Neuronal stem cell (in vitro differentiated cells): ENCODE measurements at regions not wholly inside any gene's neighbourhood (a gene's known extent, or its start where the extent isn't known, plus 50 kb on each side); places are given as distances from the start of the nearest gene placed in this dataset.

Experiments used
- DNase-seq: peaks from one replicate; pipeline ENCODE4 v3.0.0-alpha.2; 2013; ENCODE audit warnings: low spot score
- H2AFZ ChIP-seq: one replicate; pipeline ENCODE4 v1.6.1; 2013; ENCODE audit warnings: mild to moderate bottlenecking, low read length, inconsistent platforms
- H2AK5ac ChIP-seq: 2 replicates; pipeline ENCODE4 v1.6.1; 2013; ENCODE audit warnings: low read depth, mild to moderate bottlenecking, inconsistent platforms, low read length, moderate library complexity, mixed read lengths
- H2BK120ac ChIP-seq: 2 replicates; pipeline ENCODE4 v1.6.1; 2013; ENCODE audit warnings: low read depth, mild to moderate bottlenecking, inconsistent platforms, low read length, moderate library complexity, mixed read lengths
- H2BK12ac ChIP-seq: one replicate; pipeline ENCODE4 v1.6.1; 2013; ENCODE audit warnings: low read length, inconsistent platforms
- H2BK15ac ChIP-seq: 2 replicates; pipeline ENCODE4 v1.6.1; 2013; ENCODE audit warnings: mild to moderate bottlenecking, low read length, inconsistent platforms, mixed read lengths
- H2BK5ac ChIP-seq: one replicate; pipeline ENCODE4 v1.6.1; 2013; ENCODE audit warnings: inconsistent platforms, mild to moderate bottlenecking, low read length, moderate library complexity
- H3K14ac ChIP-seq: one replicate; pipeline ENCODE4 v1.6.1; 2013; ENCODE audit warnings: low read length, inconsistent platforms
- H3K18ac ChIP-seq: 2 replicates; pipeline ENCODE4 v1.6.1; 2013; ENCODE audit warnings: low read length, inconsistent platforms
- H3K23ac ChIP-seq: 2 replicates; pipeline ENCODE4 v1.6.1; 2013; ENCODE audit warnings: low read depth, mild to moderate bottlenecking, mixed read lengths, low read length, inconsistent platforms; ENCODE audit not compliant: poor library complexity
- H3K27ac ChIP-seq: replicated peaks from 3 replicates; pipeline ENCODE4 v1.5.1; 2013; ENCODE audit warnings: low read length, inconsistent platforms
- H3K27me3 ChIP-seq, 3 experiments: 2 replicates each; pipeline ENCODE4 v1.6.1; 2013; ENCODE audit warnings: low read length in 3 of 3, mild to moderate bottlenecking in 2 of 3, inconsistent platforms in 1 of 3, low read depth in 1 of 3, mixed read lengths in 1 of 3, moderate library complexity in 1 of 3; ENCODE audit not compliant: control insufficient read depth in 3 of 3, insufficient read depth in 3 of 3
- H3K36me3 ChIP-seq, 2 donors: replicated peaks in 1 of 2; 2 replicates each; pipeline ENCODE4 v1.6.1; 2013; ENCODE audit warnings: low read length in 2 of 2; ENCODE audit not compliant: control insufficient read depth in 2 of 2, insufficient read depth in 2 of 2
- H3K4ac ChIP-seq: 2 replicates; pipeline ENCODE4 v1.6.1; 2013; ENCODE audit warnings: inconsistent platforms, mild to moderate bottlenecking, low read length, moderate library complexity
- H3K4me1 ChIP-seq, 2 donors: 1 replicate in 1 of 2; 2 replicates in 1 of 2; pipeline ENCODE4 v1.6.1; 2013; ENCODE audit warnings: low read length in 2 of 2, low read depth in 1 of 2; ENCODE audit not compliant: control insufficient read depth in 2 of 2, insufficient read depth in 1 of 2
- H3K4me2 ChIP-seq: one replicate; pipeline ENCODE4 v1.6.1; 2013; ENCODE audit warnings: mild to moderate bottlenecking, low read length, inconsistent platforms; ENCODE audit not compliant: insufficient read depth, poor library complexity, severe bottlenecking
- H3K4me3 ChIP-seq, 2 donors: 2 replicates each; pipeline ENCODE4 v1.5.1; 2013; ENCODE audit warnings: low read length in 2 of 2, mild to moderate bottlenecking in 2 of 2, inconsistent platforms in 1 of 2, moderate library complexity in 1 of 2
- H3K79me1 ChIP-seq: one replicate; pipeline ENCODE4 v1.6.1; 2013; ENCODE audit warnings: low read depth, mild to moderate bottlenecking, inconsistent platforms, low read length, moderate library complexity
- H3K9ac ChIP-seq: one replicate; pipeline ENCODE4 v1.6.1; 2013; ENCODE audit warnings: mild to moderate bottlenecking, low read depth, low read length, inconsistent platforms; ENCODE audit not compliant: poor library complexity
- H3K9me3 ChIP-seq, 2 donors: replicated peaks in 1 of 2; 2 replicates each; pipeline versions ENCODE3 to v1.6.1; 2013; ENCODE audit warnings: low read length in 2 of 2, mild to moderate bottlenecking in 2 of 2, inconsistent platforms in 1 of 2, low read depth in 1 of 2, mixed read lengths in 1 of 2, moderate library complexity in 1 of 2; ENCODE audit not compliant: control insufficient read depth in 2 of 2, insufficient read depth in 1 of 2
- H4K8ac ChIP-seq: one replicate; pipeline ENCODE4 v1.6.1; 2013; ENCODE audit warnings: low read depth, mild to moderate bottlenecking, inconsistent platforms, low read length, moderate library complexity
- H4K91ac ChIP-seq: one replicate; pipeline ENCODE4 v1.6.1; 2013; ENCODE audit warnings: low read length, low read depth, mild to moderate bottlenecking, inconsistent platforms; ENCODE audit not compliant: poor library complexity
- WGBS, 2 donors: extraction: QIAGEN DNeasy Blood & Tissue Kit; methylation state at CpG; one replicate each; pipeline ENCODE4 v1.1.7; 2013; ENCODE audit warnings: missing lambda C conversion rate in 2 of 2, mixed read lengths in 1 of 2; ENCODE audit not compliant: insufficient read length in 2 of 2, insufficient replicate concordance in 1 of 2; ENCODE audit errors: extremely low coverage in 2 of 2; 5-methylcytosine and 5-hydroxymethylcytosine counted together

GRCh38 chr5:153926201-153926600 is 112.5 kb downstream of the FAM114A2 start:
- no peak overlapping the region for H3K27ac ChIP-seq
- no peak for DNase-seq
- no peak overlapping the region for H4K91ac ChIP-seq
- H3K4me3 ChIP-seq = no peak overlapping the region
- peaks cover 0 to 9% (median 0%) of the 10 kb centered on the region in 3 experiments for H3K27me3 ChIP-seq
- H2BK15ac ChIP-seq = no peak overlapping the region
- H3K36me3 ChIP-seq = no peaks in the 10 kb centered on the region
- H3K9ac ChIP-seq = no peak overlapping the region
- no peaks in the 10 kb centered on the region for H3K79me1 ChIP-seq
- H3K4ac ChIP-seq = no peak overlapping the region
- no peak overlapping the region for H3K4me2 ChIP-seq
- H3K14ac ChIP-seq = no peak overlapping the region
- no peak overlapping the region for H2BK5ac ChIP-seq
- no peak overlapping the region for H2BK12ac ChIP-seq
- no peak overlapping the region for H4K8ac ChIP-seq
- H3K18ac ChIP-seq = no peak overlapping the region
- H3K23ac ChIP-seq = no peak overlapping the region
- no peaks in the 10 kb centered on the region for H3K9me3 ChIP-seq
- no peak overlapping the region for H2AFZ ChIP-seq
- no peaks in the 10 kb centered on the region for H3K4me1 ChIP-seq
- H2AK5ac ChIP-seq = no peak overlapping the region
- no peak overlapping the region for H2BK120ac ChIP-seq

GRCh38 chr5:153919161-153919560 is 119.5 kb downstream of the FAM114A2 start:
- H3K79me1 ChIP-seq = no peaks in the 10 kb centered on the region
- no peak overlapping the region for H3K18ac ChIP-seq
- peaks cover 0 to 4% (median 0%) of the 10 kb centered on the region in 3 experiments for H3K27me3 ChIP-seq
- no peak overlapping the region for H3K23ac ChIP-seq
- H3K9ac ChIP-seq = no peak overlapping the region
- H2AFZ ChIP-seq = no peak overlapping the region
- peaks cover 0 to 3% of the 10 kb centered on the region in 2 donors for H3K9me3 ChIP-seq
- no peak overlapping the region for H2AK5ac ChIP-seq
- no CpG with 5 or more reads among the region's 1 CpG for WGBS, 2 donors
- no peak overlapping the region for H2BK120ac ChIP-seq
- H3K4me2 ChIP-seq = no peak overlapping the region
- no peak overlapping the region for H2BK5ac ChIP-seq
- no peak overlapping the region for H4K8ac ChIP-seq
- H3K27ac ChIP-seq = no peak overlapping the region
- no peak overlapping the region for H3K4me3 ChIP-seq
- H2BK12ac ChIP-seq = no peak overlapping the region
- no peak overlapping the region for H3K4ac ChIP-seq
- H4K91ac ChIP-seq = no peak overlapping the region
- no peak overlapping the region for H3K14ac ChIP-seq
- no peak for DNase-seq
- H2BK15ac ChIP-seq = no peak overlapping the region
- H3K36me3 ChIP-seq = no peaks in the 10 kb centered on the region
- no peaks in the 10 kb centered on the region for H3K4me1 ChIP-seq

DNA sequence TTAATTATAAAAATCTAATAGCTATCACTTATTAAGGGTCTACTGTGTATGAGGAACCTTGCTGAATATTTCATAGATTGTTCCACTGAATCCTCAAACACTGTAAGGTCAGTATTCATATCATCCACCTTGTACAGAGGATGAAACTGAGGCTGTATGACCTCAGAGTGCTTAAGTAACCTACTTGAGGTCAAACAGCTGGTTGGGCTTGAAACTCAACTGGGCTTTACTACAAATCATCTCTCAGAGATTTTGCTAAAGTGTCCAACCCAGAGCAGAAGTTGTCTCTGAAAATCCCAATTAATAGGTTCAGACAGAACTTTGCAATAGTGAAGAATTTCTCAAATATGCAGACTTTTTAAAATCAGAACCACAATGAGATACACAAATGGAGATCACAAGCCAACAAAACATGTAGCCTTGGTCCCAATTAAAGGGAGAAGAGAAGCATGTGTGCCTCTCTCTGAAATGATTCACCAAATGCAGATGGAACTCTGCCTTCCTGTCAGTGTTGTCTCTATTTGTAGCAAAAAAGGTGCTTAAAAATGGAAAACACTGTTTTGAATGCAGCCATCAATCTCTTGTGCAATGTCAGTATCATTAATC is 131.4 kb downstream of the FAM114A2 start:
- no peak overlapping the region for H2BK120ac ChIP-seq
- no peak overlapping the region for H3K9ac ChIP-seq
- H3K4ac ChIP-seq = no peak overlapping the region
- H3K36me3 ChIP-seq = no peaks in the 10 kb centered on the region
- no peaks in the 10 kb centered on the region for H3K79me1 ChIP-seq
- H2AFZ ChIP-seq = no peak overlapping the region
- no peak overlapping the region for H2BK15ac ChIP-seq
- no peak overlapping the region for H4K8ac ChIP-seq
- H3K27ac ChIP-seq = no peak overlapping the region
- no peak overlapping the region for H4K91ac ChIP-seq
- H3K4me3 ChIP-seq = no peak overlapping the region
- H3K18ac ChIP-seq = no peak overlapping the region
- no peak overlapping the region for H3K14ac ChIP-seq
- H3K27me3 ChIP-seq = peaks cover 0 to 5% (median 0%) of the 10 kb centered on the region in 3 experiments
- no peak for DNase-seq
- no peak overlapping the region for H3K23ac ChIP-seq
- no peak overlapping the region for H3K4me2 ChIP-seq
- no peak overlapping the region for H2AK5ac ChIP-seq
- H3K4me1 ChIP-seq = no peaks in the 10 kb centered on the region
- no peak overlapping the region for H2BK5ac ChIP-seq
- H3K9me3 ChIP-seq = no peaks in the 10 kb centered on the region
- no peak overlapping the region for H2BK12ac ChIP-seq

GRCh38 chr5:153905219-153905618 is 133.5 kb downstream of the FAM114A2 start:
- no peak overlapping the region for H3K9ac ChIP-seq
- H3K27me3 ChIP-seq = peaks cover 0 to 5% (median 0%) of the 10 kb centered on the region in 3 experiments
- H3K4me2 ChIP-seq = no peak overlapping the region
- H4K8ac ChIP-seq = no peak overlapping the region
- no peak overlapping the region for H2AK5ac ChIP-seq
- no peak overlapping the region for H3K4ac ChIP-seq
- H3K4me1 ChIP-seq = no peaks in the 10 kb centered on the region
- no peak overlapping the region for H3K23ac ChIP-seq
- DNase-seq = no peak
- WGBS, 2 donors = no CpG with 5 or more reads among the region's 1 CpG
- H3K36me3 ChIP-seq = no peaks in the 10 kb centered on the region
- H2BK15ac ChIP-seq = no peak overlapping the region
- H3K79me1 ChIP-seq = no peaks in the 10 kb centered on the region
- H3K18ac ChIP-seq = no peak overlapping the region
- H2AFZ ChIP-seq = peak overlapping the region; percentile 24
- H3K27ac ChIP-seq = no peak overlapping the region
- no peak overlapping the region for H2BK120ac ChIP-seq
- H4K91ac ChIP-seq = no peak overlapping the region
- H3K9me3 ChIP-seq = no peaks in the 10 kb centered on the region
- H2BK12ac ChIP-seq = no peak overlapping the region
- no peak overlapping the region for H3K4me3 ChIP-seq
- H2BK5ac ChIP-seq = no peak overlapping the region
- no peak overlapping the region for H3K14ac ChIP-seq
